ENCODE measurements at regions not wholly inside any gene's neighbourhood (a gene's known extent, or its start where the extent isn't known, plus 50 kb on each side); places are given as distances from the start of the nearest gene placed in this dataset.

DNA sequence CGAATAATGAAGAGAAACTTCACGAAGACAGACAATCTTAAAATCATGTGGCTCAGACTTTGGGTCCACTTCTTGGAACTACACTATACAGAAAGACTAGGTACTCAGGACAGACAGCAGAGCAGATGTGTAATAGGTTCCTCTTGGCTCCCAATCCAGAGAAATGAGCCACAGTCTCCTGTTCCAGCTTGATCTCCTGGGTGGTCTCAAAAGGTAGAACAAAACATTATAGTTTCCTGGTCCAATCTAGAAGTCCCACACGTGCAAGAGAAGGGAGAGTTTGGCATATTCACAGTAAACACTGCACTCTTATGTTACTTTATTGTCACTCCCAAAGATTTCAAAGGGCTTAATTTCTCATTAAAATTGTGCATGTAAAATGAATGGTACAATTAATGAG, 134.5 kb upstream of the FIBIN start:
- H3K4me3 ChIP-seq = no peak overlapping the region
- no peaks in the 10 kb centered on the region for H3K9me3 ChIP-seq
- no peaks in the 10 kb centered on the region for H3K27me3 ChIP-seq
- intact Hi-C loops (cut with DNase I) = no loop called here
- H3K4me1 ChIP-seq = no peaks in the 10 kb centered on the region
- TF ChIP-seq, protein P1, sequence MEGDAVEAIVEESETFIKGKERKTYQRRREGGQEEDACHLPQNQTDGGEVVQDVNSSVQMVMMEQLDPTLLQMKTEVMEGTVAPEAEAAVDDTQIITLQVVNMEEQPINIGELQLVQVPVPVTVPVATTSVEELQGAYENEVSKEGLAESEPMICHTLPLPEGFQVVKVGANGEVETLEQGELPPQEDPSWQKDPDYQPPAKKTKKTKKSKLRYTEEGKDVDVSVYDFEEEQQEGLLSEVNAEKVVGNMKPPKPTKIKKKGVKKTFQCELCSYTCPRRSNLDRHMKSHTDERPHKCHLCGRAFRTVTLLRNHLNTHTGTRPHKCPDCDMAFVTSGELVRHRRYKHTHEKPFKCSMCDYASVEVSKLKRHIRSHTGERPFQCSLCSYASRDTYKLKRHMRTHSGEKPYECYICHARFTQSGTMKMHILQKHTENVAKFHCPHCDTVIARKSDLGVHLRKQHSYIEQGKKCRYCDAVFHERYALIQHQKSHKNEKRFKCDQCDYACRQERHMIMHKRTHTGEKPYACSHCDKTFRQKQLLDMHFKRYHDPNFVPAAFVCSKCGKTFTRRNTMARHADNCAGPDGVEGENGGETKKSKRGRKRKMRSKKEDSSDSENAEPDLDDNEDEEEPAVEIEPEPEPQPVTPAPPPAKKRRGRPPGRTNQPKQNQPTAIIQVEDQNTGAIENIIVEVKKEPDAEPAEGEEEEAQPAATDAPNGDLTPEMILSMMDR (IDR thresholded peaks at IDR 0.05) = no peak
- no peaks in the 10 kb centered on the region for H3K36me3 ChIP-seq
- no peak overlapping the region for H3K27ac ChIP-seq
- no peak for DNase-seq
- no peak for ATAC-seq
- WGBS, 2 donors = 55 to 75% methylated on average over 3 of the region's 3 CpGs
- FAIRE-seq = no peak

DNA sequence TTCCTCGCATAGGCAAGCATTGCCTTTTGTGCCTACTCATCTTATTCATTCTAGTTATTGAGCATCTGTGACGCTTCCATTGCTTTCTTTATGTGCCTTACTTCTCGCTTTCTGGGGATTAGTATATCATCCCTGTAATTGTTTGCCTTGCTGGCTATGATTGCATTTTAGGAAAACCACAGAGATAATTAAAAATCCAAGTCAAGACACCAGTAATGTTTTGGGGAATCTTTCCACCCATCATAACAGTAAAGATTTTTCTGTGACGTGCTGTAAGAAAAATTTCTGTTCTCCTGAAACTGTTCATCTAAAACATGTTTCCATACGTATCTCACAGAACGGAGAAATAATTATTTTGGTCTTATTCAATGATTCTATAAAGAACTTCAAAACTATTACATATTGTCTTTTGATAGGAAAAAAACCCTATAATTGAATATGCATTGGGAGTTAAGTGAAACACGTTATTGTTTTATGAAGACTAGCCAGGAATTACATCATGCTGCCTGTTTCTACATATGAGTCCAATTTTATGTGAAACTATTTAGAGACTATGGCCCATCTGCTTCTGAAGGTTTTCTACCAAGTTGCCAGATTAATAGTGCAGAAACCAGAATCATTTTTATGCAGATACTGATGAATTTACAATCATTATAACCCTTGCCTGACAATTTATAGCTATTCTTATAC, 133.7 kb upstream of the FIBIN start:
- no peaks in the 10 kb centered on the region for H3K36me3 ChIP-seq
- H3K4me1 ChIP-seq = no peaks in the 10 kb centered on the region
- H3K27ac ChIP-seq = no peak overlapping the region
- intact Hi-C loops (cut with DNase I) = no loop called here
- no peak overlapping the region for H3K4me3 ChIP-seq
- no peak for DNase-seq
- no peak for ATAC-seq
- no peaks in the 10 kb centered on the region for H3K9me3 ChIP-seq
- TF ChIP-seq, protein P1 (IDR thresholded peaks at IDR 0.05) = no peak
- WGBS, 2 donors = 71 to 80% methylated on average over 7 of the region's 7 CpGs
- no peaks in the 10 kb centered on the region for H3K27me3 ChIP-seq
- FAIRE-seq = no peak

DNA sequence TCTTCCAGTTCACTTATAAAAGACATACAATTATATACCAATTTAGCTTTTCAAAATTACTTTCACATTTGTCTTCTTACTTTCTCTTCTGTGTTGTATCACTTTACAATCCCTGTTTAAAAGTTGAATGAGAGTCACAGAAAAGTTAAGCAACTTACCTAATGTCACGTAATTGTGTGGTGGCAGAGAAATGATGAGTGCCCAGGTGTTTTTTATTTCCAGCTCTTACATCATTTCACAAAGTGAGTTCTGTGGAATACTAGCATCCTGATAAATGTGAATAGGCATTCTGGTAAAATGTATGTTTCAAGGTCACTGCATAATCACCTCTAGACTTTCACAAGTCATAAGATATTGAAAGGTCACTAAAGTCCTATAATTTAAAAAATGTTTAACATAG, 133.0 kb upstream of the FIBIN start:
- no peaks in the 10 kb centered on the region for H3K9me3 ChIP-seq
- no peaks in the 10 kb centered on the region for H3K27me3 ChIP-seq
- FAIRE-seq (no peak), ATAC-seq (no peak), DNase-seq (no peak)
- TF ChIP-seq, protein P1 (IDR thresholded peaks at IDR 0.05) = no peak
- 70 to 82% methylated on average over 1 of the region's 1 CpG for WGBS, 2 donors
- H3K36me3 ChIP-seq = no peaks in the 10 kb centered on the region
- no peaks in the 10 kb centered on the region for H3K4me1 ChIP-seq
- no peak overlapping the region for H3K4me3 ChIP-seq
- no peak overlapping the region for H3K27ac ChIP-seq
- intact Hi-C loops (cut with DNase I) = no loop called here

DNA sequence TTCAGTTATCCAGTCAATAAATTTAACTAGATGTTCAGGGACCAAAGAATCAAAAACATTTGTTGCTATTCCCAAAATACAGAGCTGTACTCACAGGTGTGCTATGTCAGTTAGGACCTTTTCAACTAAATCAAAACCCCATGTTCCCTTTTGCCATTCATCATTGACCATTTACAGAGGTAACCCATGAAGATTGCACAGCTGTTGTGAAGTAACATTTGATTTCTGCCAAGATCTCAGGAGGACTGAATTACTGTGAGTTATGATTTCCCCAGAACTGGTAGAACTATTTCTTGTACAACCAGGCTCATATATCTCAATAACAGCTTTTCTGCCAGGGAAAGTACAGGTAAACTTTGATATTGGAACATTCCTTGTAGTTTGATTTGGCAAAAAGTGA, 131.1 kb upstream of the FIBIN start:
- Histone ChIP-seq H3K4me3 (no peak overlapping the region), H3K9me3 (no peaks in the 10 kb centered on the region), H3K4me1 (no peaks in the 10 kb centered on the region), H3K36me3 (no peaks in the 10 kb centered on the region), H3K27ac (no peak overlapping the region), H3K27me3 (no peaks in the 10 kb centered on the region)
- no peak for DNase-seq
- intact Hi-C loops (cut with DNase I) = no loop called here
- no peak for FAIRE-seq
- TF ChIP-seq, protein P1 (IDR thresholded peaks at IDR 0.05) = no peak
- ATAC-seq = no peak

DNA sequence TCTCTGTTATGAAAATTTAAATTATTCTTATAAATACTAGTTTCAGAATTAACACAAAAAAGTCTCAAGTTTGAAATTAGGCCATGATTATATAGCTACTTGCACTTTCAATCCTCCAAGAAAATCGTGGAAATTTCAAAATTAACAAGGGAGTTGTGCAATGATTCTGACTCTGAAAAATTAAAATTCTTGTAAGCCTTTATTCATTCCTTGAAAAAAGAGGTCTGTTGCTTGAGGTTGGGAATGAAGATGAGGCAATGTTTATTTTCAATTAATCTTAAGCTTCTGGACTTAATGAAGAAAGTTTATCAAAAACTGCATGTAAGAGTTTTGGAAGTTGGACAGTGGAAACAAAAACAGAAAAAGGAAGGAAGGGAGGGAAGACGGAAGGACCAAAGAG, 128.2 kb upstream of the FIBIN start:
- Histone ChIP-seq H3K36me3 (no peaks in the 10 kb centered on the region), H3K4me3 (no peak overlapping the region), H3K4me1 (no peaks in the 10 kb centered on the region), H3K27ac (no peak overlapping the region), H3K27me3 (no peaks in the 10 kb centered on the region), H3K9me3 (no peaks in the 10 kb centered on the region)
- ATAC-seq = no peak
- FAIRE-seq = no peak
- intact Hi-C loops (cut with DNase I) = no loop called here
- no peak for DNase-seq
- 49 to 61% methylated on average over 2 of the region's 2 CpGs for WGBS, 2 donors
- TF ChIP-seq, protein P1 (IDR thresholded peaks at IDR 0.05) = no peak
